T-helper 17 cell (primary cell): ENCODE measurements at regions not wholly inside any gene's neighbourhood (a gene's known extent, or its start where the extent isn't known, plus 50 kb on each side); places are given as distances from the start of the nearest gene placed in this dataset.

Source experiments
- ATAC-seq: fragments of 150-1000 bp; cut with Tn5 transposase; 2 replicates; pipeline ENCODE4 v1.10.0; 2021; ENCODE audit warnings: mild to moderate bottlenecking, moderate library complexity
- DNase-seq, 3 donors: peaks; one replicate each; pipeline versions ENCODE4 v3.0.0 to v3.0.0-alpha.2; 2020 to 2021
- H3K9me3 ChIP-seq: one replicate; pipeline ENCODE4 v1.7.0; 2013; ENCODE audit warnings: low read length, mild to moderate bottlenecking; ENCODE audit not compliant: control insufficient read depth, poor library complexity, severe bottlenecking
- H3K27ac Mint-ChIP-seq: one replicate; pipeline ENCODE4 v1.8.0; 2022; ENCODE audit warnings: mild to moderate bottlenecking, moderate library complexity, mixed read lengths
- H3K27me3 Mint-ChIP-seq: one replicate; pipeline ENCODE4 v1.8.0; 2022; ENCODE audit warnings: mixed read lengths
- H3K36me3 Mint-ChIP-seq: one replicate; pipeline ENCODE4 v1.8.0; 2022; ENCODE audit warnings: low read depth, mixed read lengths
- H3K4me1 Mint-ChIP-seq: one replicate; pipeline ENCODE4 v1.8.0; 2022; ENCODE audit warnings: mild to moderate bottlenecking, mixed read lengths
- H3K4me3 Mint-ChIP-seq: one replicate; pipeline ENCODE4 v1.8.0; 2022; ENCODE audit warnings: mild to moderate bottlenecking, moderate library complexity, mixed read lengths

- H3K27ac Mint-ChIP-seq, result no peak overlapping the region
- H3K27me3 Mint-ChIP-seq, result peaks cover 25% of the 10 kb centered on the region
- no peak for DNase-seq
- H3K9me3 ChIP-seq, result no peaks in the 10 kb centered on the region
- H3K36me3 Mint-ChIP-seq, result no peaks in the 10 kb centered on the region
- no peak overlapping the region for H3K4me3 Mint-ChIP-seq
- no peak for ATAC-seq
- no peaks in the 10 kb centered on the region for H3K4me1 Mint-ChIP-seq
Measured at GRCh38 chr3:150094150-150094933, 123.6 kb upstream of the PFN2 start.

- Mint-ChIP-seq H3K4me3 (no peak overlapping the region), H3K4me1 (no peaks in the 10 kb centered on the region), H3K27ac (no peak overlapping the region), H3K36me3 (no peaks in the 10 kb centered on the region), H3K27me3 (peaks cover 41% of the 10 kb centered on the region)
- no peaks in the 10 kb centered on the region for H3K9me3 ChIP-seq
- no peak for DNase-seq
- no peak for ATAC-seq
Measured at GRCh38 chr3:150091626-150092025, 120.9 kb upstream of the PFN2 start.

GRCh38 chr3:150090877-150091276 is 120.2 kb upstream of the PFN2 start:
- H3K27me3 Mint-ChIP-seq, result peaks cover 41% of the 10 kb centered on the region
- no peak for ATAC-seq
- no peak for DNase-seq
- no peaks in the 10 kb centered on the region for H3K4me1 Mint-ChIP-seq
- no peaks in the 10 kb centered on the region for H3K36me3 Mint-ChIP-seq
- no peak overlapping the region for H3K27ac Mint-ChIP-seq
- no peaks in the 10 kb centered on the region for H3K9me3 ChIP-seq
- H3K4me3 Mint-ChIP-seq, result no peak overlapping the region

- H3K27me3 Mint-ChIP-seq, result peaks cover 42% of the 10 kb centered on the region
- H3K9me3 ChIP-seq, result no peaks in the 10 kb centered on the region
- H3K36me3 Mint-ChIP-seq, result no peaks in the 10 kb centered on the region
- H3K4me1 Mint-ChIP-seq, result no peaks in the 10 kb centered on the region
- no peak for ATAC-seq
- no peak for DNase-seq
- H3K4me3 Mint-ChIP-seq, result no peak overlapping the region
- H3K27ac Mint-ChIP-seq, result no peak overlapping the region
Measured at GRCh38 chr3:150090006-150090405, 119.3 kb upstream of the PFN2 start.

GRCh38 chr3:150084128-150084527 is 113.4 kb upstream of the PFN2 start:
- ATAC-seq (no peak), DNase-seq (no peak)
- Mint-ChIP-seq H3K27ac (no peak overlapping the region), H3K4me1 (peaks cover 7% of the 10 kb centered on the region), H3K36me3 (no peaks in the 10 kb centered on the region), H3K4me3 (no peak overlapping the region), H3K27me3 (peaks cover 32% of the 10 kb centered on the region)
- no peaks in the 10 kb centered on the region for H3K9me3 ChIP-seq

- peaks cover 7% of the 10 kb centered on the region for H3K4me1 Mint-ChIP-seq
- H3K27ac Mint-ChIP-seq, result no peak overlapping the region
Measured at GRCh38 chr3:150083655-150084042, 113.0 kb upstream of the PFN2 start.

GRCh38 chr3:150082898-150083654 is 112.4 kb upstream of the PFN2 start:
- Mint-ChIP-seq H3K27me3 (peaks cover 23% of the 10 kb centered on the region), H3K27ac (no peak overlapping the region), H3K4me3 (no peak overlapping the region), H3K4me1 (peaks cover 7% of the 10 kb centered on the region), H3K36me3 (no peaks in the 10 kb centered on the region)
- no peak for ATAC-seq
- no peak for DNase-seq
- H3K9me3 ChIP-seq, result no peaks in the 10 kb centered on the region

More at GRCh38 chr3:150083655-150084042, 113.0 kb upstream of the PFN2 start:
- no peaks in the 10 kb centered on the region for H3K9me3 ChIP-seq
- Mint-ChIP-seq H3K27me3 (peaks cover 27% of the 10 kb centered on the region), H3K4me3 (no peak overlapping the region), H3K36me3 (no peaks in the 10 kb centered on the region)
- no peak for ATAC-seq
- no peak for DNase-seq

GRCh38 chr3:150081084-150081483 is 110.4 kb upstream of the PFN2 start:
- H3K9me3 ChIP-seq, result no peaks in the 10 kb centered on the region
- ATAC-seq (no peak), DNase-seq (no peak)
- Mint-ChIP-seq H3K4me3 (no peak overlapping the region), H3K4me1 (peaks cover 7% of the 10 kb centered on the region), H3K36me3 (no peaks in the 10 kb centered on the region), H3K27ac (no peak overlapping the region), H3K27me3 (peaks cover 18% of the 10 kb centered on the region)

- Mint-ChIP-seq H3K27ac (no peak overlapping the region), H3K36me3 (no peaks in the 10 kb centered on the region), H3K27me3 (peaks cover 18% of the 10 kb centered on the region), H3K4me1 (peaks cover 7% of the 10 kb centered on the region), H3K4me3 (no peak overlapping the region)
- no peak for DNase-seq
- ATAC-seq, result no peak
- H3K9me3 ChIP-seq, result no peaks in the 10 kb centered on the region
Measured at GRCh38 chr3:150080058-150080730, 109.5 kb upstream of the PFN2 start.

- no peaks in the 10 kb centered on the region for H3K9me3 ChIP-seq
- Mint-ChIP-seq H3K4me3 (no peak overlapping the region), H3K36me3 (no peaks in the 10 kb centered on the region), H3K27ac (no peak overlapping the region), H3K27me3 (peaks cover 14% of the 10 kb centered on the region), H3K4me1 (peaks cover 7% of the 10 kb centered on the region)
- ATAC-seq, result no peak
- DNase-seq, result no peak
Measured at GRCh38 chr3:150079029-150079739, 108.5 kb upstream of the PFN2 start.

- DNase-seq (no peak), ATAC-seq (no peak)
- Mint-ChIP-seq H3K27me3 (peaks cover 20% of the 10 kb centered on the region), H3K27ac (no peak overlapping the region), H3K36me3 (no peaks in the 10 kb centered on the region), H3K4me3 (no peak overlapping the region), H3K4me1 (peaks cover 7% of the 10 kb centered on the region)
- no peaks in the 10 kb centered on the region for H3K9me3 ChIP-seq
Measured at GRCh38 chr3:150077581-150078247, 107.0 kb upstream of the PFN2 start.

GRCh38 chr3:150077107-150077506 is 106.4 kb upstream of the PFN2 start:
- DNase-seq, result no peak
- Mint-ChIP-seq H3K27ac (no peak overlapping the region), H3K4me3 (no peak overlapping the region), H3K27me3 (peaks cover 26% of the 10 kb centered on the region), H3K36me3 (no peaks in the 10 kb centered on the region), H3K4me1 (peaks cover 7% of the 10 kb centered on the region)
- no peak for ATAC-seq
- no peaks in the 10 kb centered on the region for H3K9me3 ChIP-seq
